LNCaP clone FGC (cell line): ENCODE measurements at regions not wholly inside any gene's neighbourhood (a gene's known extent, or its start where the extent isn't known, plus 50 kb on each side); places are given as distances from the start of the nearest gene placed in this dataset.

ENCODE experiments used
- DNase-seq: peaks from one replicate; pipeline ENCODE4 v3.0.0-alpha.2; 2011; ENCODE audit warnings: low read depth
- H3K4me3 ChIP-seq: 2 replicates; pipeline ENCODE4 v1.5.1; 2011; ENCODE audit warnings: mild to moderate bottlenecking, low read depth, low read length, control low read depth
- CTCF ChIP-seq: IDR thresholded peaks from 2 replicates; pipeline ENCODE4 v1.5.1; 2012; ENCODE audit warnings: mild to moderate bottlenecking; ENCODE audit not compliant: control insufficient read depth, insufficient read depth; ENCODE audit errors: extremely low read depth

- TF ChIP-seq CTCF, result no peak
- H3K4me3 ChIP-seq, result no peak overlapping the region
- DNase-seq, result no peak
These were observed 647.1 kb upstream of the CRIM1 start for GRCh38 chr2:35708411-35708923.

GRCh38 chr2:35688309-35688708 is 667.3 kb upstream of the CRIM1 start:
- no peak overlapping the region for H3K4me3 ChIP-seq
- TF ChIP-seq CTCF, result no peak
- DNase-seq, result no peak

- no peak overlapping the region for H3K4me3 ChIP-seq
- peak; percentile 80 for DNase-seq
- TF ChIP-seq CTCF, result no peak
These were observed 703.8 kb upstream of the CRIM1 start for GRCh38 chr2:35651688-35652323.

GRCh38 chr2:35614640-35615039 is 740.9 kb upstream of the CRIM1 start:
- no peak overlapping the region for H3K4me3 ChIP-seq
- DNase-seq, result peak; percentile 86
- no peak for TF ChIP-seq CTCF

- TF ChIP-seq CTCF, result no peak
- no peak overlapping the region for H3K4me3 ChIP-seq
- no peak for DNase-seq
These were observed 749.2 kb upstream of the CRIM1 start for GRCh38 chr2:35606394-35606793.

- no peak for TF ChIP-seq CTCF
- H3K4me3 ChIP-seq, result no peak overlapping the region
- DNase-seq, result no peak
These were observed 757.3 kb upstream of the CRIM1 start for GRCh38 chr2:35598310-35598709.

- TF ChIP-seq CTCF, result no peak
- H3K4me3 ChIP-seq, result no peak overlapping the region
- no peak for DNase-seq
These were observed 763.7 kb upstream of the CRIM1 start for GRCh38 chr2:35591886-35592285.
